Naive thymus-derived CD8-positive, alpha-beta T cell (primary cell): ENCODE measurements at regions not wholly inside any gene's neighbourhood (a gene's known extent, or its start where the extent isn't known, plus 50 kb on each side); places are given as distances from the start of the nearest gene placed in this dataset.
"Not testable (repeated sequence)": the region's sequence is repeated elsewhere in the genome, so short reads cannot be mapped to it uniquely, and the experiment has no call there.

ENCODE experiments used
- ATAC-seq, 2 donors: fragments of 150-1000 bp; cut with Tn5 transposase in 1 of 2; sonication (Bioruptor Pico), chemical (Tn5 transposase) in 1 of 2; 1 replicate in 1 of 2; 2 replicates in 1 of 2; pipeline ENCODE4 v1.10.0; 2021; ENCODE audit warnings: mild to moderate bottlenecking in 2 of 2, moderate library complexity in 2 of 2
- POLR2A ChIA-PET: fragments of 350-600 bp; sonication (Branson Sonifier 250); formaldehyde crosslinking; loops from one replicate; lab custom pipeline; 2021; ENCODE audit warnings: antibody characterized with exemption; lab: Charles Lee
- DNase-seq, 10 donors: peaks; one replicate each; pipeline versions ENCODE4 v3.0.0 to v3.0.0-alpha.2; 2020 to 2022
- H3K27ac Mint-ChIP-seq, 10 donors: one replicate each; pipeline ENCODE4 v1.8.0; 2020 to 2022; ENCODE audit warnings: mild to moderate bottlenecking in 10 of 10, mixed read lengths in 10 of 10, moderate library complexity in 4 of 10, inconsistent platforms in 1 of 10
- H3K27me3 Mint-ChIP-seq, 5 donors: one replicate each; pipeline ENCODE4 v1.8.0; 2021 to 2022; ENCODE audit warnings: mixed read lengths in 5 of 5
- H3K36me3 Mint-ChIP-seq, 3 donors: one replicate each; pipeline ENCODE4 v1.8.0; 2020 to 2022; ENCODE audit warnings: mixed read lengths in 3 of 3, mild to moderate bottlenecking in 2 of 3, inconsistent platforms in 1 of 3
- H3K4me1 Mint-ChIP-seq, 4 donors: one replicate each; pipeline ENCODE4 v1.8.0; 2021 to 2022; ENCODE audit warnings: mixed read lengths in 4 of 4
- H3K4me3 Mint-ChIP-seq, 10 donors: one replicate each; pipeline ENCODE4 v1.8.0; 2020 to 2022; ENCODE audit warnings: mild to moderate bottlenecking in 10 of 10, mixed read lengths in 10 of 10, moderate library complexity in 6 of 10, inconsistent platforms in 1 of 10
- H3K9me3 Mint-ChIP-seq, 9 donors: one replicate each; pipeline ENCODE4 v1.8.0; 2020 to 2022; ENCODE audit warnings: mixed read lengths in 9 of 9, mild to moderate bottlenecking in 3 of 9, inconsistent platforms in 1 of 9, moderate library complexity in 1 of 9

DNA sequence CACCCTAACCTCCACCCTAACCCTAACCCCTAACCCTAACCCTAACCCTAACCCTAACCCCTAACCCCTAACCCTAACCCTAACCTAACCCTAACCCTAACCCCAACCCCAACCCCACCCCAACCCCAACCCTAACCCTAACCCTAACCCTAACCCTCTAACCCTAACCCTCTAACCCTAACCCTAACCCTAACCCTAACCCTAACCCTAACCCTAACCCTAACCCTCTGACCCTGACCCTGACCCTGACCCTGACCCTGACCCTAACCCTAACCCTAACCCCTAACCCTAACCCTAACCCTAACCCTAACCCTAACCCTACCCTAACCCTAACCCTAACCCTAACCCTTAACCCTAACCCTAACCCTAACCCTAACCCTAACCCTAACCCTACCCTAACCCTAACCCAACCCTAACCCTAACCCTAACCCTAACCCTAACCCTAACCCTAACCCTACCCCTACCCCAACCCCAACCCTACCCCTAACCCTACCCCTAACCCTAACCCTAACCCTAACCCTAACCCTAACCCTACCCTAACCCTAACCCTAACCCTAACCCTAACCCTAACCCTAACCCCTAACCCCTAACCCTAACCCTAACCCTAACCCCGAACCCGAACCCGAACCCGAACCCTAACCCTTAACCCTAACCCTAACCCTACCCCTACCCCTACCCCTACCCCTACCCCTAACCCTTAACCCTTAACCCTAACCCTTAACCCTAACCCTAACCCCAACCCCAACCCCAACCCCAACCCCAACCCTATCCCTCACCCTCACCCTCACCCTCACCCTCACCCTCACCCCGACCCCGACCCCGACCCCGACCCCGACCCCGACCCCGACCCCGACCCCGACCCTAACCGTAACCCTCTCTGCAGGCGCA is 186.2 kb upstream of the CHL1 start:
- H3K9me3 Mint-ChIP-seq, ATAC-seq, H3K27ac Mint-ChIP-seq, DNase-seq, H3K36me3 Mint-ChIP-seq, POLR2A ChIA-PET, H3K4me1 Mint-ChIP-seq, H3K4me3 Mint-ChIP-seq: not testable (repeated sequence)
- H3K27me3 Mint-ChIP-seq = peaks cover 0 to 10% (median 4%) of the 10 kb centered on the region in 5 donors

DNA sequence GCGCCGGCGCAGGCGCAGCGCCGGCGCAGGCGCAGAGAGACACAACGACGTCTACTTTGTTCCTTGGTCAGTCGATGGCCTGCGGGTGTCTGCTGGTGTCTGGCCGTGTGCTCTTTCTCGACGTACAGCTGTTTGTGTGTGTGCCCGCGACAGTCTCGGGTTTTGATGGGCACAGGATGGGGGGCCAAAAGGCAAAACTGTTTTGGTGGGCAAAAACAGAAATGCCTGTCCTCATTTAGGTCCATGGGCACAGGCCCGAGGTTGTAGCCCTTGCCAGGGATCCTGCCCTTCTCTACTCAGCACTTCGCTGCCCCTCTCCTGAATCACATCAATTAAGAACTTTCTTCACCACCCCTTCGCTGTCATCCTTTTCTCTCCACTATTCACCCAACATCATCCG is 184.8 kb upstream of the CHL1 start:
- peak overlapping the region in 5 of 10 donors; percentile 2 to 98 (median 77) for H3K27ac Mint-ChIP-seq
- POLR2A ChIA-PET = no interaction called here
- ATAC-seq (no peak), DNase-seq (peak in 1 of 10 donors; percentile 11)
- no peaks in the 10 kb centered on the region for H3K36me3 Mint-ChIP-seq
- peaks cover 0 to 20% (median 10%) of the 10 kb centered on the region in 5 donors for H3K27me3 Mint-ChIP-seq
- H3K4me3 Mint-ChIP-seq = peak overlapping the region in 6 of 10 donors; percentile 5 to 81 (median 37)
- H3K4me1 Mint-ChIP-seq = peaks cover 0 to 4% (median under 1%) of the 10 kb centered on the region in 4 donors
- peaks cover 0 to 11% (median 3%) of the 10 kb centered on the region in 9 donors for H3K9me3 Mint-ChIP-seq

DNA sequence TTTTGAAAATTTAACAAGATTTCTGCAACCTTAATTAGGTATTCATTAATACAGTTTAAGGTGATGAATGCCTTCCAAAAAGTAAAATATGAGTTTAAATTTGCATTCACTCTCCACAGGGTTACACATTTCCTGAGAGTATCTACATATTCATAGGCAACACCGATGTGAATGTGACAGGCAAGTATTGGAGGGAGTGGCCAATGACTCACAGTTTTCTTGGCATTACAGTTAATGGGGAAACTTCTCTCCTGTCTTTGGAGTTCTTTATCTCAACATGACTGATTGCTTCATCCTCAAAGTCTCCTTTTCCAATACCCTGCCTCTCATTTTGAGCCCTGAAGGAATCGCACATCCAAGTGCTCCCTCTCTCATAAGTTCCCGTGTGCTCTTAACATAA is 181.9 kb upstream of the CHL1 start:
- POLR2A ChIA-PET = no interaction called here

DNA sequence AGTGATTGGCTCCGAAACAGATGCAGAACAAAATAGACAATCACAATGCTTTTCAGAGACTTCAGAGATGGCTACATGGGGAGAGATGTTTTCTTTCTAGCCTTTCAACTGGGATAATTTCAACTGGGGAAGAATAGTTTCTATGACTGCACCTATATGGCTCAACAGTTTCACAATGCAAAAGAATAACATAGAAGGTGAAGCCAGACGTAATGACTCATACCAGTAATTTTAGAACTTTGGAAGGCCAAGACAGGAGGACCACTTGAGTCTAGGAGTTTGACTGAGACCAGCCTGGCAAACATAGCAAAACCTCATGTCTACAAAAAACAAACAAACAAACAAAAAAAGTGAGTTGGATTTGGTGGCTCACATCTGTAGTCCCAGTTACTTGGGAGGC is 180.2 kb upstream of the CHL1 start:
- no peak overlapping the region for H3K27ac Mint-ChIP-seq
- peaks cover 3 to 37% (median 17%) of the 10 kb centered on the region in 5 donors for H3K27me3 Mint-ChIP-seq
- H3K9me3 Mint-ChIP-seq = peaks cover 0 to 11% (median 3%) of the 10 kb centered on the region in 9 donors
- DNase-seq = no peak
- H3K4me3 Mint-ChIP-seq = no peak overlapping the region
- H3K36me3 Mint-ChIP-seq = no peaks in the 10 kb centered on the region
- ATAC-seq = no peak
- POLR2A ChIA-PET = no interaction called here
- peaks cover 0 to 4% (median under 1%) of the 10 kb centered on the region in 4 donors for H3K4me1 Mint-ChIP-seq

More for the DNA sequence above, 181.9 kb upstream of the CHL1 start:
- Mint-ChIP-seq H3K9me3 (peaks cover 0 to 11% (median 3%) of the 10 kb centered on the region in 9 donors), H3K27me3 (peaks cover 0 to 27% (median 12%) of the 10 kb centered on the region in 5 donors), H3K27ac (no peak overlapping the region), H3K4me3 (no peak overlapping the region), H3K4me1 (peaks cover 0 to 4% (median under 1%) of the 10 kb centered on the region in 4 donors), H3K36me3 (no peaks in the 10 kb centered on the region)
- no peak for DNase-seq
- ATAC-seq = no peak

DNA sequence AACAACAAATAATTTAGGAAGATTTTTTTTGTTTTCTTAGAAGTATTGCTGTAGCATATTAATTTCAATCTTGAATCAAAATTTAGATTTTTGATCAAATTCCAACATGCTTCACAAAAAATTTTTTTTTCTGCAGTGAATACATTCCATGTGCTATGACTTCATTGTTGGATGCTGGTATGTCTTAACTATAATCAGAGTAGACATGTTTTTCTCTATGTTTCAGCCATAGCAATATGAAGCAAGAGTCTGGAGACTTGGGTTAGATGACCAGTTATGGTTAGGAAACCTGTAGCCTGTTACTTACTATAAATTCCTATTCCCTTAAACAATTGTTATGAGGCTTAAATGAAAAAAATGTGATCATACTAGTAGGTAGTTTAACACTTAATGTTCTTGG is 176.1 kb upstream of the CHL1 start:
- POLR2A ChIA-PET = no interaction called here
- no peaks in the 10 kb centered on the region for H3K4me1 Mint-ChIP-seq
- peaks cover 0 to 5% (median 0%) of the 10 kb centered on the region in 9 donors for H3K9me3 Mint-ChIP-seq
- peaks cover 13 to 49% (median 21%) of the 10 kb centered on the region in 5 donors for H3K27me3 Mint-ChIP-seq
- ATAC-seq = no peak
- DNase-seq = no peak
- no peak overlapping the region for H3K27ac Mint-ChIP-seq
- no peak overlapping the region for H3K4me3 Mint-ChIP-seq
- no peaks in the 10 kb centered on the region for H3K36me3 Mint-ChIP-seq

DNA sequence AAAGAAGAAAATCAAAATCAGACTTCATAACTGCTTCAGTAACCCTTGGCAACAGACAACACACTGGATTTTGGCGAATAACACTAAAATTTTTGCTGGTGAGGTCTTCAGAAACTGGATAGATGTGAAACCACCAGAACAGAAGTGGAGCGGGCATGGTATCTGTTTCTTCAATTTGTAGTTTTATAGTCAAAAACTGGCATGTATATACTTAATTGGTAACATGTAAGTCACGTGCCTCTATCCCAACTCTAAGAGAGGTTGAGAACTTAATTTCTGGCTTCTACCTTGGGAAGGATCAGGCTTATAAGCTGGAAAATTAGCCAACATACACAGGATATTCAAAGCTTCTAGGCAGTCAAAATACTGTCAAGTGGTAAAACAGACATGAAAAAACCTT is 172.6 kb upstream of the CHL1 start:
- peaks cover 0 to 1% (median 1%) of the 10 kb centered on the region in 3 donors for H3K36me3 Mint-ChIP-seq
- H3K27ac Mint-ChIP-seq = no peak overlapping the region
- no peaks in the 10 kb centered on the region for H3K9me3 Mint-ChIP-seq
- H3K27me3 Mint-ChIP-seq = peaks cover 14 to 49% (median 21%) of the 10 kb centered on the region in 5 donors
- H3K4me1 Mint-ChIP-seq = no peaks in the 10 kb centered on the region
- no peak for ATAC-seq
- POLR2A ChIA-PET = no interaction called here
- no peak for DNase-seq
- no peak overlapping the region for H3K4me3 Mint-ChIP-seq

DNA sequence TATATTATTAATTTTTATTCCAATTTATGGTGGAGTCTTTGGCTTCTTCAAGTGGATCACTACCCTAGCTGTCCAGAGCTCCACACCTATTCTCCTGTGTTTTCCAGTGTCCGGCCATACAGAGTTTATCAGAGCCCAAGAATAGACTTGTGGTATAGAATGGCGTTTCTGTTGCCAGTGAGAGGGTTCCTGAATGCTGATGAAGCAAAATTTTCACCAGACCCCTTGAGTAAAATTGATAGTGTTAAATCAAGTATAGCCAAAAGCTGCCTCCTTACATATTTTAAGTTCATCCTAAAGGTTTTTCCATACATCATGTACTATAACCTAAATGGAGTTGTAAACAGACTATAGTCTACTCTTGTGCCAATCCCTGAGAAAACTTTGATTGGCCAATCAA is 171.5 kb upstream of the CHL1 start:
- Mint-ChIP-seq H3K4me3 (no peak overlapping the region), H3K27me3 (peaks cover 14 to 49% (median 21%) of the 10 kb centered on the region in 5 donors), H3K4me1 (no peaks in the 10 kb centered on the region), H3K9me3 (no peaks in the 10 kb centered on the region), H3K36me3 (peaks cover 0 to 7% (median 1%) of the 10 kb centered on the region in 3 donors), H3K27ac (no peak overlapping the region)
- POLR2A ChIA-PET = no interaction called here
- ATAC-seq = no peak
- no peak for DNase-seq

DNA sequence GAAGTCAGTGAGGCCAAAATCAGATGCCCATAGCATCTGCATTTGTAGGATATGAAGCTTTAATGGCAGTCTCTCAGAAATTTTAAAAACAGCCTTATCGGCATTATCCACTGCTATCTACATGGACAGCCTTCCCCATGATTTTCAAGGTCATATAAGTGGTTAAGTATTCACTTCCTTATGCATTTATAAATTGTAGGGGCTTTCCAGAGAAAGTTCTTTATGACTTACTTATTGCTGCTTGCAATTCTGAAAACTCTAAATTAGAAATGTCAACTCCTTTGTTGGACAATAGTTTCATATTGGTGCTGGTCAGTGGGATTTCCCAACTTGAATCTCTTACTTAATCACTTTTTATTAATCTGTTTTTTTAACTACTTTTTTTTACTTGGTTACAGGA is 160.6 kb upstream of the CHL1 start:
- H3K9me3 Mint-ChIP-seq, ATAC-seq, H3K4me3 Mint-ChIP-seq, H3K27ac Mint-ChIP-seq, DNase-seq, POLR2A ChIA-PET, H3K36me3 Mint-ChIP-seq: not testable (repeated sequence)
- Mint-ChIP-seq H3K27me3 (peaks cover 4 to 18% (median 6%) of the 10 kb centered on the region in 5 donors), H3K4me1 (peaks cover 6 to 11% (median 8%) of the 10 kb centered on the region in 4 donors)

DNA sequence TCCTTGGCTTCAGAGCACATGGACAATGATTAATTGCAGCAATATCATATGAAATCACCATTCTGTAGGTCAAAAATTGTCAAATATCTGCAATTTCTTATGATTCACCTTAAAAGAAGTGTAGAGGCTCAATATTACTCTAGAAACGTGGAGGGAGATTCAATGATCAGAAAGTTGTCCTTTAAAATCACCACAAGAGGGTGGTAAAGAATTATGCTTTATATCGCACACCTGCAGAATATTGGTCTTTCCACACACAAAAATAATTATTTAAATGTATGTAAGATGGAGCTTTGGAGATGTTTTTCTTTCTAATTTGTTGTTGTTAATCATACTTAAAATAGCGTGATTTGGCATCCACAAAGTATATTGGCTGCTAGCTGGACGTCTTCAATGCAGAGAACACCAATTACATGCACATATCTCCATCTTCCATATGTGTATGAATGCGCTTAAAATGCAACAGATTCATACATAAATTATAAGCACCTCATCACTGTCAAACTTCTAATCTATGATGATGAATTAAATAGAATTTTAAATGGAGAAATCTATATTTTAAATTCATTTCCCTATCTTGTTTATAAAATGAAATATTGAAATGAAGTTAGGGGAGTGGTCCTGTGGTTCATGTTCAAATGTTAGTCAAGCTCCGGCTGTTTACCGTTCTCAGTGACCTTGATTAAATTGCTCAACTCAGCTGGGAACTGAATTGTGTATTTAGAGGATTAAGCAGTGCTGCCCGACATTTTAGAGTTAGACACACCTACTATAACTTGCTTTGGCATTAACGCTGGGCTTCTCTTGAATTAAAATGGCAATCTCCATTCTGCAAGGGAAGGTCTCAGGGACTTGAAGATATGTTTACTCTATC is 153.5 kb upstream of the CHL1 start:
- H3K36me3 Mint-ChIP-seq = peaks cover 0 to 11% (median 0%) of the 10 kb centered on the region in 3 donors
- ATAC-seq, H3K27ac Mint-ChIP-seq, H3K9me3 Mint-ChIP-seq, DNase-seq, H3K4me1 Mint-ChIP-seq, POLR2A ChIA-PET, H3K4me3 Mint-ChIP-seq: not testable (repeated sequence)
- peaks cover 12 to 48% (median 20%) of the 10 kb centered on the region in 5 donors for H3K27me3 Mint-ChIP-seq

DNA sequence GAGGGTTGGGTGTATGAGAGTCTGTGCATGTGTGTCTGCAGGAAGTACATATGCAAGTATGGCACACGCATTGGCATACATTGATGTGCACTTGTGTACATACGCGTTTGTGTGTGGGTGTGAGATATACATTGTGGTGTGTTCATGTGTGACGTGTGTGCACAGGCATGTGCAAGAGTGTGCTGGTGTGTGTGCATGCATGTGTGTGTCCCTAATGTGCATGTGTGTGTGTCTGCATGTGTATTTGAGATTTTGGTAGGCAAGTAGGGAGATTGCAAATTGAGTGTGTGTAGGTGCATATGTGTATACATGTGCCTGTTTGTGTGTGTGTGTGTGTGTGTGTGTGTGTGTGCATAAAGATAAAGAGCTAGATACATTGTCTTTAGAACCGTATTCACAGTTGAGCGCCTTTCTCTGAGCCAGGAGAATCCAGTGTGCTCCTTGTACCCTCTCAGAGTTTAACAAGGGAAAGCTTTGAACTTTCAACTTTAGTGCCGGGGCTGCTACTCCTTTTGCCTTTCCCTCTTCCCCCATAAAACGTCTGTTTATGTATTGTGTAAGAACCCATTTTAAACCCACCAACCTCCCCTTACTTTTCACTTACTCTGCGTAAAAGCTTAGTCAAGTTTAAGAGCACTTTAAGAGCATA is 152.4 kb upstream of the CHL1 start:
- Mint-ChIP-seq H3K4me3 (no peak overlapping the region), H3K36me3 (peaks cover 0 to 11% (median 0%) of the 10 kb centered on the region in 3 donors), H3K4me1 (no peaks in the 10 kb centered on the region), H3K27me3 (peaks cover 11 to 49% (median 19%) of the 10 kb centered on the region in 5 donors), H3K9me3 (peaks cover 0 to 4% (median 0%) of the 10 kb centered on the region in 9 donors), H3K27ac (no peak overlapping the region)
- POLR2A ChIA-PET = no interaction called here
- DNase-seq = no peak
- no peak for ATAC-seq

DNA sequence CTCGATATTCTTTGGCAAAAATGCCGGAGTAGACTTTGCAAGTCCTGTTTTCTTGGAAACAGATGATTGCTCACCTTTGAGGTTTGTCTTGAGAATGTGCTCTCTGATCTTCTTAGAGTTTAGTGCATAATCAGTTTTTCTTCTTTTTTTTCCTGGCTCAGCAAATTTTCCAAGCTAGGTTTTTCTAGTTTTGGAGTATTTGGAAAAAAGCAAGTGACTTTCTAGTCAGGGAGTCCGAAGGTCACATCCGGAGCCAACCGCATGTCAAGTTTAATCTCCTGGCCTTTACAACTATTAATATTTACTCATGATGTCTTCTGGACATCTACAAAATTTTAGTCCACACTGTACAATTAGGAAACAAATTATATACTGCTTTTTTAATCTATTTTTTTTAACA is 151.6 kb upstream of the CHL1 start:
- POLR2A ChIA-PET, H3K4me1 Mint-ChIP-seq, H3K4me3 Mint-ChIP-seq, H3K9me3 Mint-ChIP-seq, DNase-seq, ATAC-seq, H3K27ac Mint-ChIP-seq: not testable (repeated sequence)
- Mint-ChIP-seq H3K36me3 (peaks cover 0 to 11% (median 0%) of the 10 kb centered on the region in 3 donors), H3K27me3 (peaks cover 9 to 48% (median 19%) of the 10 kb centered on the region in 5 donors)

DNA sequence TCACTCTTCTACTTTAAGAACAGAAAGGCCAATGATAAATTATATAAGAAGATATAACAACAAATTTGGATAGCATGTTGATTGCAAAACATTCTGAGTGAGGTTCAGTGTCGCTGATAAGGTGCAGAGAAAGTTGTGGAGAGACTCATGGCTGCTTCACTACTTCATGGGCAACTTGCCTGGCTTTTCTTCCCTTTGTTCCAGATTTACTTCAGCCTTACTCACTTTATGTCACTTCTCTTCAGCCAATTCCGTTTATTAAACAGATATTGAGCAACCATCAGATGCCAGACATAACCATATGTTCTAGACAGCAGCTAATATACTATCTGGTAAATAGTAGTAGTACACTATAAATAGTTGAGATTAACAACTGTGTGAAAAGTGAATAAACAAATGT is 150.0 kb upstream of the CHL1 start:
- Mint-ChIP-seq H3K4me1 (no peaks in the 10 kb centered on the region), H3K27ac (no peak overlapping the region)

More for the DNA sequence above, 150.0 kb upstream of the CHL1 start:
- H3K27me3 Mint-ChIP-seq = peaks cover 9 to 48% (median 19%) of the 10 kb centered on the region in 5 donors
- ATAC-seq (no peak), DNase-seq (no peak)
- POLR2A ChIA-PET = no interaction called here
- H3K9me3 Mint-ChIP-seq = peaks cover 0 to 8% (median 4%) of the 10 kb centered on the region in 9 donors
- peaks cover 0 to 15% (median 2%) of the 10 kb centered on the region in 3 donors for H3K36me3 Mint-ChIP-seq
- H3K4me3 Mint-ChIP-seq = no peak overlapping the region
